Prostate gland (tissue), 2 donors: ENCODE measurements at regions not wholly inside any gene's neighbourhood (a gene's known extent, or its start where the extent isn't known, plus 50 kb on each side); places are given as distances from the start of the nearest gene placed in this dataset.

Experiments
- POLR2A ChIP-seq: fragments of 450-650 bp; IDR thresholded peaks from one replicate; pipeline ENCODE4 v1.6.1; 2016; ENCODE audit warnings: antibody characterized with exemption, mild to moderate bottlenecking
- POLR2AphosphoS5 ChIP-seq: sonication (generic); formaldehyde crosslinking; IDR thresholded peaks from one replicate; pipeline ENCODE4 v1.6.1; 2017; ENCODE audit warnings: antibody characterized with exemption
- TF ChIP-seq, protein P1 (sequence below), 4 experiments: fragments of 200-600 bp in 2 of 4; fragments of 450-650 bp in 2 of 4; sonication (generic) in 2 of 4; IDR thresholded peaks; 1 replicate in 3 of 4; 2 replicates in 1 of 4; pipeline ENCODE4 v1.5.1; 2016 to 2019; ENCODE audit warnings: antibody characterized with exemption in 4 of 4, mild to moderate bottlenecking in 2 of 4, moderate library complexity in 2 of 4

GRCh38 chr21:20110368-20110767 is 887.8 kb upstream of the NCAM2 start:
- TF ChIP-seq, protein P1, sequence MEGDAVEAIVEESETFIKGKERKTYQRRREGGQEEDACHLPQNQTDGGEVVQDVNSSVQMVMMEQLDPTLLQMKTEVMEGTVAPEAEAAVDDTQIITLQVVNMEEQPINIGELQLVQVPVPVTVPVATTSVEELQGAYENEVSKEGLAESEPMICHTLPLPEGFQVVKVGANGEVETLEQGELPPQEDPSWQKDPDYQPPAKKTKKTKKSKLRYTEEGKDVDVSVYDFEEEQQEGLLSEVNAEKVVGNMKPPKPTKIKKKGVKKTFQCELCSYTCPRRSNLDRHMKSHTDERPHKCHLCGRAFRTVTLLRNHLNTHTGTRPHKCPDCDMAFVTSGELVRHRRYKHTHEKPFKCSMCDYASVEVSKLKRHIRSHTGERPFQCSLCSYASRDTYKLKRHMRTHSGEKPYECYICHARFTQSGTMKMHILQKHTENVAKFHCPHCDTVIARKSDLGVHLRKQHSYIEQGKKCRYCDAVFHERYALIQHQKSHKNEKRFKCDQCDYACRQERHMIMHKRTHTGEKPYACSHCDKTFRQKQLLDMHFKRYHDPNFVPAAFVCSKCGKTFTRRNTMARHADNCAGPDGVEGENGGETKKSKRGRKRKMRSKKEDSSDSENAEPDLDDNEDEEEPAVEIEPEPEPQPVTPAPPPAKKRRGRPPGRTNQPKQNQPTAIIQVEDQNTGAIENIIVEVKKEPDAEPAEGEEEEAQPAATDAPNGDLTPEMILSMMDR (IDR thresholded peaks at IDR 0.05) = no peak
- TF ChIP-seq POLR2A = no peak
- no peak for TF ChIP-seq POLR2AphosphoS5
